GM23338 (cell line): ENCODE measurements at regions not wholly inside any gene's neighbourhood (a gene's known extent, or its start where the extent isn't known, plus 50 kb on each side); places are given as distances from the start of the nearest gene placed in this dataset.

ENCODE experiments used
- ATAC-seq: fragments of 200-7000 bp; cut with Tn5 transposase; 3 replicates; pipeline ENCODE4 v1.9.1; 2020
- DNase-seq: peaks from one replicate; pipeline ENCODE4 v3.0.0-alpha.2; 2015; ENCODE audit warnings: low spot score
- H2AFZ ChIP-seq: fragments of 200-600 bp; sonication (generic); 2 replicates; pipeline ENCODE4 v1.8.0; 2016; ENCODE audit warnings: antibody characterized with exemption, mild to moderate bottlenecking, moderate library complexity
- H3F3A ChIP-seq: fragments of 200-600 bp; sonication (generic); replicated peaks from 2 replicates; pipeline ENCODE4 v1.8.0; 2017; ENCODE audit warnings: antibody characterized with exemption, mixed run types, low read depth
- H3K27ac ChIP-seq: fragments of 200-600 bp; sonication (generic); 2 replicates; pipeline ENCODE4 v1.6.1; 2016; ENCODE audit warnings: low read depth
- H3K27me3 ChIP-seq: fragments of 200-600 bp; sonication (generic); 2 replicates; pipeline ENCODE4 v1.8.0; 2016; ENCODE audit warnings: mild to moderate bottlenecking, mixed run types, moderate library complexity; ENCODE audit not compliant: insufficient read depth
- H3K36me3 ChIP-seq: fragments of 200-600 bp; sonication (generic); 2 replicates; pipeline ENCODE4 v1.8.0; 2016; ENCODE audit warnings: mild to moderate bottlenecking; ENCODE audit not compliant: insufficient read depth
- H3K4me1 ChIP-seq: fragments of 200-600 bp; sonication (generic); 2 replicates; pipeline ENCODE4 v1.8.0; 2016; ENCODE audit warnings: mild to moderate bottlenecking, moderate library complexity; ENCODE audit not compliant: insufficient read depth
- H3K4me2 ChIP-seq: fragments of 200-600 bp; sonication (generic); 2 replicates; pipeline ENCODE4 v1.7.1; 2017; ENCODE audit warnings: mixed run types
- H3K4me3 ChIP-seq: fragments of 200-600 bp; sonication (generic); 2 replicates; pipeline ENCODE4 v1.6.1; 2016; ENCODE audit warnings: mixed run types
- H3K79me2 ChIP-seq: fragments of 200-600 bp; sonication (generic); replicated peaks from 2 replicates; pipeline ENCODE4 v1.8.0; 2017; ENCODE audit warnings: mild to moderate bottlenecking; ENCODE audit not compliant: insufficient read depth
- H3K9me2 ChIP-seq: fragments of 200-600 bp; sonication (generic); 2 replicates; pipeline ENCODE4 v1.8.0; 2017; ENCODE audit not compliant: insufficient read depth
- H4K20me1 ChIP-seq: fragments of 200-600 bp; sonication (generic); replicated peaks from 2 replicates; pipeline ENCODE4 v1.8.0; 2017; ENCODE audit warnings: mild to moderate bottlenecking; ENCODE audit not compliant: insufficient read depth
- H3K27ac Mint-ChIP-seq: 2 replicates; pipeline ENCODE4 v1.8.0; 2020; ENCODE audit warnings: inconsistent platforms, mild to moderate bottlenecking, moderate library complexity, mixed read lengths
- H3K27me3 Mint-ChIP-seq: 3 replicates; pipeline ENCODE4 v1.8.0; 2022; ENCODE audit warnings: low read depth, mild to moderate bottlenecking, moderate library complexity, mixed read lengths, inconsistent platforms; ENCODE audit not compliant: insufficient read depth, poor library complexity
- H3K36me3 Mint-ChIP-seq: 3 replicates; pipeline ENCODE4 v1.8.0; 2021; ENCODE audit warnings: low read depth, mild to moderate bottlenecking, inconsistent platforms, moderate library complexity, mixed read lengths
- H3K4me1 Mint-ChIP-seq: 3 replicates; pipeline ENCODE4 v1.8.0; 2020; ENCODE audit warnings: mild to moderate bottlenecking, inconsistent platforms, mixed read lengths
- H3K4me3 Mint-ChIP-seq: 3 replicates; pipeline ENCODE4 v1.8.0; 2021; ENCODE audit warnings: moderate library complexity, mild to moderate bottlenecking, inconsistent platforms, mixed read lengths
- H3K9me3 Mint-ChIP-seq: 3 replicates; pipeline ENCODE4 v1.8.0; 2020; ENCODE audit warnings: moderate library complexity, mild to moderate bottlenecking, inconsistent platforms, mixed read lengths
- CREB1 ChIP-seq: fragments of 250-450 bp; sonication (Bioruptor Pico); IDR thresholded peaks from 2 replicates; pipeline ENCODE4 v1.5.0; 2020; ENCODE audit warnings: low read depth, mild to moderate bottlenecking, moderate library complexity
- CTCF ChIP-seq, 2 experiments: fragments of 200-600 bp in 1 of 2; sonication (generic) in 1 of 2; conservative IDR thresholded peaks; 2 replicates each; pipeline versions ENCODE4 v1.5.1 to v1.6.1; 2016 to 2017; ENCODE audit warnings: antibody characterized with exemption in 2 of 2, low read depth in 2 of 2, mild to moderate bottlenecking in 2 of 2, moderate library complexity in 1 of 2
- ETS1 ChIP-seq: IDR thresholded peaks from 2 replicates; pipeline ENCODE4 v1.6.1; 2016; ENCODE audit warnings: antibody characterized with exemption
- EZH2 ChIP-seq: fragments of 200-600 bp; sonication (generic); IDR thresholded peaks from one replicate; pipeline ENCODE4 v1.8.0; 2017; ENCODE audit warnings: antibody characterized with exemption, mild to moderate bottlenecking, low read depth; ENCODE audit not compliant: unreplicated experiment
- EZH2phosphoT487 ChIP-seq: fragments of 200-600 bp; sonication (generic); IDR thresholded peaks from one replicate; pipeline ENCODE4 v1.8.1; 2018; ENCODE audit warnings: antibody characterized with exemption; ENCODE audit not compliant: unreplicated experiment
- JUNB ChIP-seq: IDR thresholded peaks from one replicate; pipeline ENCODE4 v1.6.1; 2016; ENCODE audit warnings: antibody characterized with exemption; ENCODE audit not compliant: unreplicated experiment
- NANOG ChIP-seq: IDR thresholded peaks from 2 replicates; pipeline ENCODE4 v1.6.1; 2016; ENCODE audit warnings: antibody characterized with exemption, borderline replicate concordance
- POLR2AphosphoS5 ChIP-seq: IDR thresholded peaks from 2 replicates; pipeline ENCODE4 v1.6.1; 2016; ENCODE audit warnings: antibody characterized with exemption, low read depth
- REST ChIP-seq: IDR thresholded peaks from one replicate; pipeline ENCODE4 v1.6.1; 2018; ENCODE audit warnings: antibody characterized with exemption; ENCODE audit not compliant: unreplicated experiment
- STAT1 ChIP-seq: IDR thresholded peaks from one replicate; pipeline ENCODE4 v1.6.1; 2016; ENCODE audit warnings: antibody characterized with exemption; ENCODE audit not compliant: unreplicated experiment
- ZNF114 ChIP-seq: fragments of 250-450 bp; sonication (Bioruptor Pico); IDR thresholded peaks from 2 replicates; pipeline ENCODE4 v1.5.0; 2020; ENCODE audit warnings: mild to moderate bottlenecking, moderate library complexity
- ZNF331 ChIP-seq: fragments of 250-450 bp; sonication (Bioruptor Pico); IDR thresholded peaks from 2 replicates; pipeline ENCODE4 v1.5.0; 2020; ENCODE audit warnings: low read depth, mild to moderate bottlenecking, moderate library complexity

- H3K27ac ChIP-seq, result no peak overlapping the region
Observed at GRCh38 chr18:1895456-1896185, 675.7 kb downstream of the METTL4 start.

More at GRCh38 chr18:1895456-1896185, 675.7 kb downstream of the METTL4 start:
- no peak for DNase-seq
- H3K36me3 ChIP-seq, result no peaks in the 10 kb centered on the region
- no peaks in the 10 kb centered on the region for H3K9me2 ChIP-seq
- no peaks in the 10 kb centered on the region for H3K9me3 Mint-ChIP-seq
- H3K4me1 Mint-ChIP-seq, result peaks cover 4% of the 10 kb centered on the region; the same call in 2 of the 3 replicates
- H3K4me1 ChIP-seq, result no peaks in the 10 kb centered on the region
- H3K4me3 ChIP-seq, result no peak overlapping the region
- H2AFZ ChIP-seq, result peak overlapping the region; percentile 21; the same call in 1 of the 2 replicates
- H3K27me3 ChIP-seq, result no peaks in the 10 kb centered on the region
- H3F3A ChIP-seq, result no peaks in the 10 kb centered on the region
- H4K20me1 ChIP-seq, result no peaks in the 10 kb centered on the region
- no peak overlapping the region for H3K4me3 Mint-ChIP-seq
- no peak overlapping the region for H3K4me2 ChIP-seq
- no peaks in the 10 kb centered on the region for H3K79me2 ChIP-seq
- no peaks in the 10 kb centered on the region for H3K27me3 Mint-ChIP-seq
- no peak for TF ChIP-seq STAT1
- no peak for TF ChIP-seq REST
- TF ChIP-seq CTCF (conservative IDR thresholded peaks at IDR 0.05; ENCODE audit: low read depth in 2 of 2), result no peak
- TF ChIP-seq ZNF331 (CRISPR knock-in tag), result no peak
- TF ChIP-seq CREB1, result no peak
- no peak for TF ChIP-seq JUNB
- TF ChIP-seq ZNF114 (CRISPR knock-in tag), result no peak
- TF ChIP-seq POLR2AphosphoS5, result no peak
- TF ChIP-seq NANOG, result no peak
- no peak for TF ChIP-seq EZH2phosphoT487
- TF ChIP-seq EZH2, result no peak
- no peak for TF ChIP-seq ETS1
- no peaks in the 10 kb centered on the region; the same call in 2 of the 3 replicates for H3K36me3 Mint-ChIP-seq
- H3K27ac Mint-ChIP-seq, result no peak overlapping the region; the same call in 1 of the 2 replicates
- no peak for ATAC-seq
